Breast epithelium (tissue), 3 donors: ENCODE measurements at regions not wholly inside any gene's neighbourhood (a gene's known extent, or its start where the extent isn't known, plus 50 kb on each side); places are given as distances from the start of the nearest gene placed in this dataset.

Source experiments
- CTCF ChIP-seq, 3 donors: fragments of 450-650 bp; IDR thresholded peaks; one replicate each; pipeline ENCODE4 v1.5.1; 2016 to 2017; ENCODE audit warnings: antibody characterized with exemption in 3 of 3, mild to moderate bottlenecking in 3 of 3, moderate library complexity in 3 of 3
- POLR2A ChIP-seq: fragments of 450-650 bp; IDR thresholded peaks from one replicate; pipeline ENCODE4 v1.6.1; 2016; ENCODE audit warnings: antibody characterized with exemption, mild to moderate bottlenecking, moderate library complexity
- POLR2AphosphoS5 ChIP-seq, 3 donors: sonication (generic); formaldehyde crosslinking; IDR thresholded peaks; one replicate each; pipeline ENCODE4 v1.6.1; 2017; ENCODE audit warnings: antibody characterized with exemption in 3 of 3

- TF ChIP-seq POLR2A: no peak
- no peak for TF ChIP-seq CTCF (IDR thresholded peaks at IDR 0.05)
- no peak for TF ChIP-seq POLR2AphosphoS5 (IDR thresholded peaks at IDR 0.05)
Observed at GRCh38 chr15:25172691-25173090, 217.9 kb downstream of the SNRPN start.
